Lung (tissue), 11 donors: ENCODE measurements at regions not wholly inside any gene's neighbourhood (a gene's known extent, or its start where the extent isn't known, plus 50 kb on each side); places are given as distances from the start of the nearest gene placed in this dataset.

Experiments used
- ATAC-seq: fragments of 200-7000 bp; cut with Tn5 transposase; one replicate; pipeline ENCODE4 v1.9.1; 2020; ENCODE audit warnings: moderate number of reproducible peaks; ENCODE audit not compliant: insufficient read depth, low FRiP score
- DNase-seq, 3 donors: peaks; one replicate each; pipeline ENCODE4 v3.0.0-alpha.2; 2013 to 2017
- H3K27ac ChIP-seq, 2 donors: one replicate each; pipeline ENCODE4 v1.5.1; 2013; ENCODE audit warnings: mild to moderate bottlenecking in 2 of 2, moderate library complexity in 2 of 2, control low read depth in 1 of 2, inconsistent platforms in 1 of 2, low read depth in 1 of 2, low read length in 1 of 2
- H3K27me3 ChIP-seq, 3 donors: one replicate each; pipeline ENCODE4 v1.5.1; 2013; ENCODE audit warnings: low read length in 2 of 3; ENCODE audit not compliant: control insufficient read depth in 3 of 3, insufficient read depth in 3 of 3
- H3K36me3 ChIP-seq, 4 donors: one replicate each; pipeline ENCODE4 v1.5.1; 2013; ENCODE audit warnings: low read length in 4 of 4, mild to moderate bottlenecking in 1 of 4, moderate library complexity in 1 of 4; ENCODE audit not compliant: control insufficient read depth in 4 of 4, insufficient read depth in 4 of 4
- H3K4me1 ChIP-seq, 5 donors: one replicate each; pipeline ENCODE4 v1.5.1; 2013; ENCODE audit warnings: low read length in 5 of 5, mild to moderate bottlenecking in 2 of 5, moderate library complexity in 1 of 5; ENCODE audit not compliant: control insufficient read depth in 5 of 5, insufficient read depth in 5 of 5
- H3K4me3 ChIP-seq: one replicate; pipeline ENCODE4 v1.5.1; 2013; ENCODE audit warnings: mild to moderate bottlenecking, control low read depth, moderate library complexity
- H3K9ac ChIP-seq, 2 donors: one replicate each; pipeline ENCODE4 v1.5.1; 2013; ENCODE audit warnings: low read length in 2 of 2, control low read depth in 1 of 2; ENCODE audit not compliant: insufficient read depth in 1 of 2
- H3K9me3 ChIP-seq, 4 donors: one replicate each; pipeline ENCODE4 v1.5.1; 2013; ENCODE audit warnings: low read length in 3 of 4, mild to moderate bottlenecking in 1 of 4, moderate library complexity in 1 of 4; ENCODE audit not compliant: control insufficient read depth in 4 of 4, insufficient read depth in 3 of 4
- WGBS, 2 donors: extraction: QIAGEN DNeasy Blood & Tissue Kit; methylation state at CpG; one replicate each; pipeline ENCODE4 v1.1.7; 2013; 5-methylcytosine and 5-hydroxymethylcytosine counted together
- TF ChIP-seq, protein P1 (sequence below): IDR thresholded peaks from 2 replicates; pipeline ENCODE4 v1.5.1; 2012; ENCODE audit warnings: mild to moderate bottlenecking; ENCODE audit errors: control extremely low read depth, extremely low read depth
- donor health status: control.
- donor health status: control.
- donor health status: Bipolar disorder and iron deficiency.
- donor health status: healthy.
- donor health status: DM: yes; HTN: yes; CAD: no.

DNA sequence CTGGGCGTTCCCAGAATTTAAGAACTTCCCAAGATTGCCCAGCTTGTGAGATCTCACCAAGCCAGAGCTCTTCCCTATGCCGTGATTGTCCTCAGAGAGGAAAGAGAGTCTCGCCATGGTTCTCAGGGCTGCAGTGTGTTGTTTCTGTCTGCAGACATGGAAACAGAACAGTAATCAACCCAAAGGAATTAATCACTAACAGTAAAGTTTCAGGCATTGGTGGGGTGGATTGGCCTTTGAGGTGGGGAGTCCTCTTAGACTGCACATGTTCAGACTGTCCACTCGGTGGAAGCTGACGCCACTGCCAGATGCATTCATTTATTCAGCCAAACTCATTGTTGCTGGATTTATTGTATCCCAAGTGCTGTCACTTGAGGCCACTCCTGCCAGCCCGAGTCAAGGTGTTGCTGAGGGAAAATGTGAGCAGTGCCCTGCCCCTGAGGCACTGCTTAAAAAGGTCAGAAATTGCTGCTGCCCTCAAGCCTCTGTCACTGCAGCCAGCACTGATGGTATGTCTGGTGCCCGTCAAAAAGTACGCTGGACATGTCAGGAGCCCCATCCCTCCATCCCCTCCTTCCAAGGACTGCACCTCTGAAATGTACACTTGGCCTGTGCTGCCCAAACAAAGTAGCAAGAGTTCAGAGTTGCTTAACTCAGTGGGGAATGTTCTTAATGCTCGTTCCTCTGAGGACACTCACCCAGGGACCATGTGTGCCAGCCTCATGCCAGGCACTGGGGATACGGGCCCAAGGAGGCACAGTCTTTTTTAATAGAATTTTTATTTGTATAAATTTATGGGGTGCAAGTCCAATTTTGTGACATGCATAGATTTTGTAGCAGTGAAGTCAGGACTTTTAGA is 201.0 kb downstream of the GLI2 start:
- DNase-seq (peak in 1 of 3 donors; percentile 59), ATAC-seq (no peak)
- Histone ChIP-seq H3K4me1 (peaks cover 0 to 84% (median 59%) of the 10 kb centered on the region in 5 donors), H3K9ac (peak overlapping the region in 1 of 2 donors; percentile 26), H3K27me3 (no peaks in the 10 kb centered on the region), H3K4me3 (no peak overlapping the region), H3K27ac (no peak overlapping the region), H3K9me3 (peaks cover 0 to under 1% (median 0%) of the 10 kb centered on the region in 4 donors), H3K36me3 (peaks cover 0 to 2% (median 0%) of the 10 kb centered on the region in 4 donors)
- TF ChIP-seq, protein P1, sequence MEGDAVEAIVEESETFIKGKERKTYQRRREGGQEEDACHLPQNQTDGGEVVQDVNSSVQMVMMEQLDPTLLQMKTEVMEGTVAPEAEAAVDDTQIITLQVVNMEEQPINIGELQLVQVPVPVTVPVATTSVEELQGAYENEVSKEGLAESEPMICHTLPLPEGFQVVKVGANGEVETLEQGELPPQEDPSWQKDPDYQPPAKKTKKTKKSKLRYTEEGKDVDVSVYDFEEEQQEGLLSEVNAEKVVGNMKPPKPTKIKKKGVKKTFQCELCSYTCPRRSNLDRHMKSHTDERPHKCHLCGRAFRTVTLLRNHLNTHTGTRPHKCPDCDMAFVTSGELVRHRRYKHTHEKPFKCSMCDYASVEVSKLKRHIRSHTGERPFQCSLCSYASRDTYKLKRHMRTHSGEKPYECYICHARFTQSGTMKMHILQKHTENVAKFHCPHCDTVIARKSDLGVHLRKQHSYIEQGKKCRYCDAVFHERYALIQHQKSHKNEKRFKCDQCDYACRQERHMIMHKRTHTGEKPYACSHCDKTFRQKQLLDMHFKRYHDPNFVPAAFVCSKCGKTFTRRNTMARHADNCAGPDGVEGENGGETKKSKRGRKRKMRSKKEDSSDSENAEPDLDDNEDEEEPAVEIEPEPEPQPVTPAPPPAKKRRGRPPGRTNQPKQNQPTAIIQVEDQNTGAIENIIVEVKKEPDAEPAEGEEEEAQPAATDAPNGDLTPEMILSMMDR = no peak
- 67 to 78% methylated on average over 10 of the region's 10 CpGs for WGBS, 2 donors

DNA sequence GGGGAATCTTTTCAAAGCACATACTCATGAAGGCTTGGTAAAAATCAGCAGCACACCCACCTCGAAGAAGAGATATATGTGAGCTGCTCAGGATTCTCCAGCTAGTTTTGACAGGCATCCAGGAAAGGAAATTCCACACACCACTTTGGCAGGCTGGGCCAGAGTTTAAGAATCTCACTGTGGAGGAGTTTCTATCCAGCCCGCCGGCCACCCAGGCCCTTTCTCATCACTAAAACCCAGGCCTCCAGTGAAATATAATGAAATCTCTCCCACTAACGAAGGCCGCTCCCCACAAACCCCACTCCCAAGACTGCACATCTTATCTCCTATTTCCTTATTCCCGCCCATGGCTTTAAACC is 202.0 kb downstream of the GLI2 start:
- ATAC-seq (peak; percentile 12), DNase-seq (peak; percentile 83 to 90 (median 88))
- no peak overlapping the region for H3K4me3 ChIP-seq
- 64 to 86% methylated on average over 6 of the region's 6 CpGs for WGBS, 2 donors
- peaks cover 0 to 6% (median 2%) of the 10 kb centered on the region in 4 donors for H3K36me3 ChIP-seq
- no peak overlapping the region for H3K9ac ChIP-seq
- TF ChIP-seq, protein P1 = no peak
- H3K27ac ChIP-seq = no peak overlapping the region
- H3K9me3 ChIP-seq = no peaks in the 10 kb centered on the region
- peaks cover 0 to 84% (median 57%) of the 10 kb centered on the region in 5 donors for H3K4me1 ChIP-seq
- H3K27me3 ChIP-seq = no peaks in the 10 kb centered on the region

DNA sequence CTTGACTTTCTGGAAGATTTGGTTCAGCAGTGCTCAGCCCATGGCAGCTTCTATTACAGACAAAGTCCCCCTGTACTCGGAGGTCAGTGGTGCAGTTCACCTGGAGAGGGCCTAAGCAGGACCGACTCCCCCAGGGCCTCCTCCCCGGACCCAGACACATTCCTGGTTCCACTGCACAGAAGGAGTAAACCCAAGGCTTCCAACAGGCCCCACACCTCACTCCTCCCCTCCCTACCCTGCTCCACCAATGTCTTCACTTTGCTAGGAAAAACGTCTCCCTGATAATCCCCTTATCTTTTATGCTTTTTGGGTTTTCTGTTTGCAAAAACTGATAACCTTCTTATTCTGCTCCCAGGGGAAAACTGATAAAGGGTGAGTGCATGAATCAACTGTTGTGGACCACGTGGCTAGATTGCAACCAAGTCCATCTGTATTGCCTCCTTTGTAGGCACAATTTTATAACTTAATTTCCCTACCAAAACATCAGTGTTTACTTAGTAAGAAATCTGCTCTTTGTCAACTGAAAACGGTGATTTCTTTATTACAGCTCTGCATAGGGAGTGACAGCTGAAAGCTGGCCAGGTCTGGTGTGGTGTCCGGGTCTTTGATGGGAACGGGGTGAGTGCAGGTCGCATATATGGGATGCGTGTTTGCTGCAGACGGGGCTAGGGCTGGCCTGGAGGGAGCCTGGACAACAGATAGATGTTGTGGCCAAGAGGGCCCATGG is 202.5 kb downstream of the GLI2 start:
- peaks cover 0 to 78% (median 51%) of the 10 kb centered on the region in 5 donors for H3K4me1 ChIP-seq
- ATAC-seq = no peak

More for the DNA sequence above, 202.5 kb downstream of the GLI2 start:
- DNase-seq = peak in 1 of 3 donors; percentile 12
- H3K9ac ChIP-seq = peak overlapping the region in 1 of 2 donors; percentile 8
- H3K36me3 ChIP-seq = peaks cover 0 to 11% (median 3%) of the 10 kb centered on the region in 4 donors
- no peaks in the 10 kb centered on the region for H3K27me3 ChIP-seq
- WGBS, 2 donors = 47 to 50% methylated on average over 11 of the region's 11 CpGs
- no peak overlapping the region for H3K4me3 ChIP-seq
- H3K9me3 ChIP-seq = no peaks in the 10 kb centered on the region
- H3K27ac ChIP-seq = no peak overlapping the region
- TF ChIP-seq, protein P1 = no peak
